ENCODE measurements at regions not wholly inside any gene's neighbourhood (a gene's known extent, or its start where the extent isn't known, plus 50 kb on each side); places are given as distances from the start of the nearest gene placed in this dataset.
"Not testable (repeated sequence)": the region's sequence is repeated elsewhere in the genome, so short reads cannot be mapped to it uniquely, and the experiment has no call there.

GRCh38 chr10:9957876-9958275 is 1059.8 kb upstream of the CELF2 start:
- DNase-seq (ENCODE audit: low read depth, low spot score) = not testable (repeated sequence)

GRCh38 chr10:9965341-9965740 is 1052.3 kb upstream of the CELF2 start:
- no peak for DNase-seq (ENCODE audit: low read depth, low spot score)

- DNase-seq (ENCODE audit: low read depth, low spot score) = no peak
Measured at GRCh38 chr10:9986786-9987185, 1030.9 kb upstream of the CELF2 start.

DNA sequence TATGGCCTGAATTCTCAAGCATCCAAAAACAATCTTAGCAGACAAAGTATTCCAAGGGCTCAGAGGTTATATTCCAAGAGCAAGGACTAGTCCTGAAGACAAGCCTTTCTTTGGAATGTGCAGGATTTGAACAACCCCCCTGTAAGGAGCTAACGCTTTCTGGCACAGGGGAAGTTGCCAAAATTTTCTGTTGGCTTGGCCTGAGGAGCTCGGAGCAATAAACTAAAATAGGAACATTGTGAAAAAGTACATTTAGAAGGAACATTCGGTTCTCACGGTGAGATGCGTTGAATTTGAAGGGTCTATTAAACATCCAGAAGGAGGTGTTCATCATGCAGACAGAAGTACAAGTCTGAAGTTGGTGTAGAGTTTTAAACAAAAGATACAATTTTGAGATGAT is 1030.5 kb upstream of the CELF2 start:
- DNase-seq (ENCODE audit: low read depth, low spot score) = no peak

DNA sequence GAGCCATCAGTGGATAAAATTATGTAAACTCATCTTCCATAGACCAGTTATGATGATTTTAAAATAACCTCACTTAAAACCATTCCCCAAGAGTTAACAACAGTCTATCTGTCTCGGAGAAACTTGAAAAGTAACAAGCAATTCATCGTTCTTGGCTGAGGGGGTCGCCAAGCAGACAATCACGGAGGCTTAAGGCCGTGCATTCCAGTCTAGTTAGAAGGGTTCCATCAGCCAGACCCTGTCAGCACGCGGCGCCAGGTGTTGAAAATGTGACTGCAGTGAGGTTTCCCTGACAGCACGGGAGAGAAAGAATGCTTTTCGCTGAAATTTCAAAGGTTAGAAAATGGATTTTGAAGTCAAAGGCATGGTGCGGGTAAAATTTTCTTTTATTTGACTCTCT is 1025.0 kb upstream of the CELF2 start:
- peak; percentile 11 for DNase-seq (ENCODE audit: low read depth, low spot score)

DNA sequence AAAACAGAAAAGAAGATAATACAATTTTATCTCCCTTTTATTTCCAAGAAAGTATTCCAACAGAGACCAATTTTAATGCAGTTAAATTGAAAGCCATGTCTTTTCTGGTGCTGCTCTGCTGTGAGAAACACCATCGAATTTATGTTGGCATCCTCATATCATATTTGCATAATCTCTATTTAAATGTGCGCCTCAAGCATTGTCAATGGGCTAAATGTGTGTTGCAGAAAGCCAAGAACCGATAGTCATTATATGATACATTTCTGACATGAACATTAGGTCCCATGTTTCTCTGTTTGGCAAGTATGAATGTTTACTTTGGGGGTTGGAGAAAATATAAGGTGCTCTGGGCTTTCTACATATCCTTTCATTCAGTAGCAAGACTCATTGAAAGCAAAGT is 1023.5 kb upstream of the CELF2 start:
- no peak for DNase-seq (ENCODE audit: low read depth, low spot score)

GRCh38 chr10:9999627-10000026 is 1018.0 kb upstream of the CELF2 start:
- DNase-seq (ENCODE audit: low read depth, low spot score) = no peak

DNA sequence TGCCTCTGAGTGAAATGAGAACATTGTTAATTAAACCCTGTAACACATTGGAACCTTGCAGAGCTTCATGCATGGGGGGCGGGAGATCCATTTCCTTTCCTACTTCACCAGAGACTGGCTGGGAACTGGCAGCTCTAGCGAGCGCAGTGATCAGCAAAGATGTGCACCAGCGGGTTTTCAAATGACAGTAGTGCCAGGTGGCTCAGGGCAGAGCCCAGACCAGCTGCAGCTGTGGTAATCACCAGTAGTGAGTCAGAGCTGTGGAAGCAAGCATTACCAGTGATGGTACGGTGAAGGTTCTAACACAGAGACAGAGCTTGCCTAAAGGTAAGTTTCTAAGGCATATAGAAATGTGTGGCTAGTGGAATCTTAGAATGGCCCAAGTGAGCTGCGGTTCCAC is 1009.7 kb upstream of the CELF2 start:
- no peak for DNase-seq (ENCODE audit: low read depth, low spot score)

DNA sequence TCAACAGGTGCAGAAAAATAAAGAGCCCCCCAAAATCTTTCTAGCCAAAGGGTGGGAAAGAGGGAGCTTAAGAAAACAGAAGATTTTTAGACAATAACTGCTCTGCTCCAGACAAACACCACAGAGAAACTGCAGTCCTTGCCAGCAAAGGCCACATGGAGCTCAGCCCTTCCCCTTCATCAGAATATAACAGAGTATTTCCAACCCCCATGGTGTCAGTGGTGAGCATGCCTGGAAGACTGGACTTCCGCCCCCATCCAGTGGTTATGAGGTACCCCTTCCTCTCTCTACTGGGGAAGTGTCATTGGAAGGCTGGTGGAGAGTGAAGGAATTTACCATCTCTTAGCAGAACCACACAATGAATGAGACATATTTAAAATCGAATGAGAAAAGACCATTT is 1007.3 kb upstream of the CELF2 start:
- DNase-seq (ENCODE audit: low read depth, low spot score) = no peak

- DNase-seq (ENCODE audit: low read depth, low spot score) = no peak
Measured at GRCh38 chr10:10014846-10015245, 1002.8 kb upstream of the CELF2 start.

- no peak for DNase-seq (ENCODE audit: low read depth, low spot score)
Measured at GRCh38 chr10:10017716-10018115, 1000.0 kb upstream of the CELF2 start.

DNA sequence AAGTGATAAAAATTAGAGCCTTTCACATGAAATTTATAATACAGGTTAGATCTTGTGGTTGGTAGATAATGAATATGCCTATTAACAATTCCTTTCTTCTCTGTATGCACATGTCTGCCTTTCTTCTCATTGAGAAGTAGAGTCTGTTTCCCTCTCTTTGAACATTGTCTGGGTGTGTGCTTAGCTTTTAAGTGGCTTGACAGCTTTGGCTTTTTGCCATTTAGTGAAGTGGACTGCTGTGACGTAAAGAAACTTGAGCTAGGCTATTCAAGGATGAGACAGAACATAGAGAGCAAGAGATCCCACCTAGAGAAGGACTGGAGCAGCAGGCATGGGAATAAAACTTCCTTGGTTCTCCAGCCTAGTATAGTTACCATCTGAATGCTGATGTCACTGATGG is 996.7 kb upstream of the CELF2 start:
- peak; percentile 31 for DNase-seq (ENCODE audit: low read depth, low spot score)

DNA sequence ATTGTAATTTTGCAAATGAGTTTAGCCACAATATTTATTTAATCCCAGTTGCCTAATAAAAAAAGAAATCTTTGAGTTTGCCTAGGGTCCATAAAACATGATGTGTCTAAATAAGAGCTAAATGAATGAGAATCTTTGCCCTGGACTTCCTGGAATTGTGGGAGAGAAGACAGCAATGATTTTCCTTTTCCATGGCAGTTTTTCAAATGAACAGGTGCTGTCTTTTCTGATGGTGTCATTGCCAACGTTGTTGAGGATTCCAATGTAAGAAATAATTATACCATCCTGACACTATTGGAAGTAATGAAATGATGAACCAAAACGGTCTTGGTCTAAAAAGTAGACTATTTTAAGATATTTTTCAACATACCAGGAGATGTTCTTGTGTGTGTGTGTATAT is 984.7 kb upstream of the CELF2 start:
- DNase-seq (ENCODE audit: low read depth, low spot score) = no peak

- DNase-seq (ENCODE audit: low read depth, low spot score) = no peak
Measured at GRCh38 chr10:10038348-10038747, 979.3 kb upstream of the CELF2 start.

DNA sequence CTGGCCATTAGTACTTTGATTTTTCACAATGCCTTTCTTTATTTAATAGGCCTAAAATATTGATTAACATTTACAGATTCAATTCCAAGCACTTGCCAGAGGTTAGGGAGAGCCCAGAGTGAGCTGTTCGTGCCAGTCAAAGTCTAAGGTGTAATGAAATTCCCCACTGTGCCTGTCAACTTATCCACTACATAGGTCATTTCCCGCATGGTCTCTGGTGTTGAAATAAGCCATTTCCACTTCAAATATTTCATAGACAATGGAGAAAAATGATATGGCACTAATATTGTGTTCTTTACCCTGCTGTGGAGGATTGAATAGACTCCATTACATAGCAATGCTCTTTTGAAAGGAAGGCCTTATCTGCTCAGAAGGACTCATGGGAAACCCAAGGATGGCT is 978.1 kb upstream of the CELF2 start:
- DNase-seq (ENCODE audit: low read depth, low spot score) = no peak

- no peak for DNase-seq (ENCODE audit: low read depth, low spot score)
Measured at GRCh38 chr10:10043083-10043482, 974.6 kb upstream of the CELF2 start.

DNA sequence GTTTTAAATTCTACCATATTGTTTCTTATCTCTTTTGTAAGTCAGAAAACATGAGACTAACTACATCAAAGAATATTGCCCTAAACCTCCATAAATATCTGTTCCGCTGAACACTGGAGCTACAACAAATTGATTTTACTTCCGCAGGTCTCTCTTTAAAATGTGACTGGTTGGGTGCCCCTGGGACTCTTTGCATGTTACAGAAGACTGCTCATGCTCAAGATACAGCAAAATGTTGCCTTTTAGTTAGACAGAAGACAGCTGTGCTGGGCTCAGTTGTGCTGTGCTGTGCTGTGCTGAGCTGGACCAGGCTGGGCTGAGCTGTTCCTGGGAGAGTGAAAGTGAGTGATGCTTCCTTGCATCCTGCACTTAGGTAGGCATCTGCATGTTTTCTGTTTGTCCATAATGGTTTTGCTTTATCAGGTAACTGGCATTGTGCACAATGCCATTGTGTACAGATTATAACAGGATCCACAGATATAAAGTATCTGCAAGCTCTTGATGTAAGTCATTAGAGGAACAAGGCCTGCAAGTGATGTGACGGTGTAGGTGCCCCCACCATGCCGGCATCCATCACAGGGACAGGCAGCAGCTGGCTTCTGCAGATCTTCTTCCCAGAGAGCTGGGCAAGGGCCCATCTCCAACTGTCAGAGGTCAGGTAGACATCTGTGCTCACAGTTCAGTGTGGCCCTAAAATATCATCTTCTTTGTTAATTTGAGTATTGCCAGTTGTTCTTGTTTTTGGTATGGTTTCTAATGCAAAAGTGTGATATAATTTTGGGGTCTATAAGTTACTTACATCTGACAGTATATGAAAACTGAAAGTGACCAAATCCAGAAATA is 972.5 kb upstream of the CELF2 start:
- DNase-seq (ENCODE audit: low read depth, low spot score) = no peak

GRCh38 chr10:10045765-10046028 is 972.0 kb upstream of the CELF2 start:
- peak; percentile 9 for DNase-seq (ENCODE audit: low read depth, low spot score)

DNA sequence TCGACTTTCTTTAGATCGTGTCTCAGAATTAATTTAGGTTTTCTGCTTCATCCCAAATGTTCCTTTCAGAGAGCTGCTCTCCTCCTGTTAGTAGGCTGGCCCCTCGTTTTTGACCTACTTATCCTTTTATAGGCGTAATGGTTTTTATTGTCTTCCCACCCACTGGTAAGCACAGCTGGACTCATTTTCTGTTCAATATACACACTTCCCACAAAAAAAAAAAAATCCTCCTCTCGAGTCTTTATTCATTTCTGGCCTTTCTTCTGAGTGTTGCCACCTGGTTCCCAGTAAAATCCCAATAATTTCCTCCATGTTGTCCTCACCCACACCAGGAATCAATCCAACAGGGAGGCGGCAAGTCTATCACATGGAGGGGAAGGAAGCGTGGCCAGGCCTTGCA is 970.2 kb upstream of the CELF2 start:
- no peak for DNase-seq (ENCODE audit: low read depth, low spot score)

GRCh38 chr10:10053051-10053450 is 964.6 kb upstream of the CELF2 start:
- peak; percentile 15 for DNase-seq (ENCODE audit: low read depth, low spot score)

DNA sequence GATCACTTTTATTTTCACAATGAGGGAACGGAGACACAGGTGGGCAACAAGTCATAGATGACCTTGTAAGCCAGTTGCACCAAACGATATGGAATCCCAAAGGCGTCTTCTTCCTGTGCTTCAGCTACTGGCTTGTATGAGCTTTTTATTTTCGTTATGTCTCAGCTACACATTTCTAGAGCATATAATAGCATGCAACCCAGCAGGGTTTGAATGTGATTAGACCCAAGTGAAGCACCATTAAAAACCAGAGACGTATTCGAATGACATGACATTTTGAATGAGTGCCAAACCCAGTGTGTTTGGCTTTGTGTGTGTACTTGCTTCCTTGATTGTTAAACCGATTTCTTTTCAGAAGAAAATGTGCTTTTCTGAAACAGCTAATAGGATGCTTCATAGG is 963.2 kb upstream of the CELF2 start:
- peak; percentile 36 for DNase-seq (ENCODE audit: low read depth, low spot score)

GRCh38 chr10:10055656-10056442 is 961.8 kb upstream of the CELF2 start:
- no peak for DNase-seq (ENCODE audit: low read depth, low spot score)

DNA sequence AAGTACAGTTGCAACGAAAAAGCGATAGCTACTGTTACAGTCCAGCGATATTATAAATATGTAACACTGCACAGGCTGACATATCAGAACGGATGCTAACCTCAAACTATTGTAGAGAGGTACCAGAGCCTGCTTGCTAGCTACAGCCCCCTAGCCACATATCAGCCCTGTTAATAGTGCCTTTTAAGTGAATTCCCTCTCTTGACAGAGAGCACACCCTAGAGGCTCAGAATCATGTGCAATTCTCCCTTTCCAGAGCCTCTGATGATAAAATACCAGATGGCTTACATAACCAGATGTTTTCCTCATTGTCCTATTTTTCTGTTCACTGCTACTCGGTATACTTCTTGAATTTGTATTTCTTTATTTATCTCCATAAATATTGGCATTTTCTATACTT is 960.7 kb upstream of the CELF2 start:
- DNase-seq (ENCODE audit: low read depth, low spot score) = no peak
